ENCODE measurements at regions not wholly inside any gene's neighbourhood (a gene's known extent, or its start where the extent isn't known, plus 50 kb on each side); places are given as distances from the start of the nearest gene placed in this dataset.

DNA sequence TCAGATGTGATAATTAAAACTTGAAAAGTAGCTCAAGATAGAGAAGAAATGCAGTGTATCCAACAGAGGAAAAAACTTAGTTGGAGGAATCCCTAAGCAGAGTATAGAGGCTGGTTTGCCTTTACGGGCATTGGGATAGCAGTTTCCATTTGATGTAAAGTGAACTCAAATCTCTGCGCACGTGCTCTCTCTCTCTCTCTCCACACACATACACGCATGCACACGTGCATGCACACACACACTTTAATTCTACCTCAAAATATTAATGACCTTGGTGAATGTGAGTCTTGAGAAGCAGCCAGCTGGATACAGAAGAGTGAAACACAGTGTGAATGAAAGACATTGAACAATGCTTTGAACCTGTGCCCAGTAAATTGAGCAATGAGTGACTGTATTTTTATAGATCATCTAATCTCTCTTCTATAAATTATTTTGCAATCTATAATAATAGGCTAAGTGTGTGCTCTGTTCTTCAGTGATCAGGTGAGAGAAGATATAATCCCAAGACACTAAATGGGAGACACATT lies 247.7 kb upstream of the FAM83B start:
- WGBS, 2 donors: 77 to 81% methylated on average over 5 of the region's 5 CpGs
- no peaks in the 10 kb centered on the region for H3K36me3 ChIP-seq
- H3K9me3 ChIP-seq: peaks cover 0 to 4% (median 0%) of the 10 kb centered on the region in 4 donors
- TF ChIP-seq POLR2A (IDR thresholded peaks at IDR 0.05) (no peak), CTCF (IDR thresholded peaks at IDR 0.05) (no peak), EP300 (IDR thresholded peaks at IDR 0.05) (no peak)
- no peaks in the 10 kb centered on the region for H3K4me1 ChIP-seq
- no peak overlapping the region for H3K27ac ChIP-seq
- no peaks in the 10 kb centered on the region for H3K27me3 ChIP-seq
- H3K4me3 ChIP-seq: no peak overlapping the region
- no peak for DNase-seq (ENCODE audit: low spot score in 2 of 2)

DNA sequence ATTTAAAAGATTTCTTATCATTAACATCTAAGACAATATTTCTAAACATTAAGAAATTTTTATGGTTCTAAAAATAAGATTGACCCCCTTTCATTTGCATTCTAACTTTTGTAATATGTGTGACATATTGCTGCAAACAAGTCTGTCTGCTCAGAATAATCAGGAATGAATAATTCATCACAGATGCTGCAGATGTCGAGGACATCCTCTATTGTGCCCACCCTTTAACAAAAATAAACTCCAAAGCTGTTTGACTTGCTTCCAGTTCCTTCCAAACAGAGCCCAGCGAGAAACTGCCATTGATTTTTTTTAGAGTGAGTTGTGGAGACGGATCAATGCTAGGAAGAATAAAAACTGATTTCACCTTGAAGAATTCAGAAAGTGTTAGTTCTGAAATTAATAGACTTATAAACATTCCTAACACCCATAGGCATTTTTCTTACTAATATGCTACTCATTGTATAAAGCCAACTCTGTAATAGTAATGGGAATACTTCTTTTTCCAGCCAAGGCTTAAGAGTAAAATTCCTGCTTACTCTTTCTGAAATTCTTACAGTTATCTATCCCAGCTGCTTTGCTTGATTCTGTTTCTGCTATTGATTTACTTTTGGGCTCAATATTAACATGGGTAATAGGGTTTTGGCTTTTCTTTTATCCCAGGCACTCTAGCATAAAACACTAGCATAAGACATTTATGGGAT lies 244.8 kb upstream of the FAM83B start:
- no peaks in the 10 kb centered on the region for H3K27me3 ChIP-seq
- no peak for DNase-seq (ENCODE audit: low spot score in 2 of 2)
- H3K36me3 ChIP-seq: no peaks in the 10 kb centered on the region
- no peaks in the 10 kb centered on the region for H3K4me1 ChIP-seq
- no peak overlapping the region for H3K4me3 ChIP-seq
- H3K27ac ChIP-seq: no peak overlapping the region
- TF ChIP-seq POLR2A (IDR thresholded peaks at IDR 0.05) (no peak), CTCF (IDR thresholded peaks at IDR 0.05) (no peak), EP300 (IDR thresholded peaks at IDR 0.05) (no peak)
- 39 to 50% methylated on average over 3 of the region's 3 CpGs for WGBS, 2 donors
- no peaks in the 10 kb centered on the region for H3K9me3 ChIP-seq

DNA sequence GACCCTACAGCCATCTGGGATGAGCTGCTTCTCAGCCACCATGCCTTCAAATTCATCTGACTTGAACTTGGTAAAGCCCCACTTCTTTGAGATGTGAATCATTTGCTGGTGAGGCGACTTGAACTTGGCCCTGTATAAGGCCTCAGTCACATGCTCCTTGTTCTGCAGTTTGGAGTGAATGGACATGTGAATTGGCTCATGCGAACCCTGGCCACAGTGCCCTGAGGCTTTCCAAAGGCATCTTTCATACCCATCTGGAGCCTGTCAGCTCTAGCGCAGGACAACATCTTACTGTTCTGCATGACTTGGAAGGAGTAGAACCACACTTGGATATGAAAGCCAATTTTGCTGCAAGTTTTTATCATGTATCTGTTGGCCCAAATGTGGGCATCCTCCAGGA lies 244.0 kb upstream of the FAM83B start:
- Histone ChIP-seq H3K4me3 (no peak overlapping the region), H3K27ac (no peak overlapping the region), H3K4me1 (no peaks in the 10 kb centered on the region), H3K36me3 (no peaks in the 10 kb centered on the region), H3K27me3 (no peaks in the 10 kb centered on the region), H3K9me3 (no peaks in the 10 kb centered on the region)
- WGBS, 2 donors: 87 to 92% methylated on average over 3 of the region's 3 CpGs
- no peak for DNase-seq (ENCODE audit: low spot score in 2 of 2)
- TF ChIP-seq CTCF (IDR thresholded peaks at IDR 0.05): no peak
- TF ChIP-seq POLR2A (IDR thresholded peaks at IDR 0.05): no peak
- TF ChIP-seq EP300 (IDR thresholded peaks at IDR 0.05): no peak

- TF ChIP-seq CTCF (IDR thresholded peaks at IDR 0.05) (no peak), POLR2A (IDR thresholded peaks at IDR 0.05) (no peak), EP300 (IDR thresholded peaks at IDR 0.05) (no peak)
- H3K4me3 ChIP-seq: no peak overlapping the region
- no peak overlapping the region for H3K27ac ChIP-seq
- peaks cover 0 to 5% (median 0%) of the 10 kb centered on the region in 4 donors for H3K4me1 ChIP-seq
- DNase-seq (ENCODE audit: low spot score in 2 of 2): no peak
- no peaks in the 10 kb centered on the region for H3K36me3 ChIP-seq
- H3K9me3 ChIP-seq: no peaks in the 10 kb centered on the region
- H3K27me3 ChIP-seq: no peaks in the 10 kb centered on the region
These were observed 236.6 kb upstream of the FAM83B start for GRCh38 chr6:54609981-54610380.

- no peak for DNase-seq (ENCODE audit: low spot score in 2 of 2)
- no peaks in the 10 kb centered on the region for H3K36me3 ChIP-seq
- H3K27ac ChIP-seq: no peak overlapping the region
- no peak overlapping the region for H3K4me3 ChIP-seq
- TF ChIP-seq EP300 (IDR thresholded peaks at IDR 0.05) (no peak), CTCF (IDR thresholded peaks at IDR 0.05) (no peak), POLR2A (IDR thresholded peaks at IDR 0.05) (no peak)
- 55 to 77% methylated on average over 1 of the region's 1 CpG for WGBS, 2 donors
- H3K4me1 ChIP-seq: peaks cover 0 to 5% (median 0%) of the 10 kb centered on the region in 4 donors
- no peaks in the 10 kb centered on the region for H3K27me3 ChIP-seq
- H3K9me3 ChIP-seq: no peaks in the 10 kb centered on the region
These were observed 233.0 kb upstream of the FAM83B start for GRCh38 chr6:54613596-54613995.

All from tibial nerve (tissue), 4 donors.